BE2C (cell line): ENCODE measurements at regions not wholly inside any gene's neighbourhood (a gene's known extent, or its start where the extent isn't known, plus 50 kb on each side); places are given as distances from the start of the nearest gene placed in this dataset.
A peak's percentile ranks its signal among the peaks of the same experiment; 100 is the strongest.
"Not testable (repeated sequence)": the region's sequence is repeated elsewhere in the genome, so short reads cannot be mapped to it uniquely, and the experiment has no call there.

Source experiments
- DNase-seq: peaks from one replicate; pipeline ENCODE4 v3.0.0-alpha.2; 2020
- H3K27me3 ChIP-seq: fragments of 250-450 bp; sonication (Bioruptor Pico); 2 replicates; pipeline ENCODE4 v1.5.1; 2020; ENCODE audit warnings: mild to moderate bottlenecking
- H3K36me3 ChIP-seq: fragments of 250-450 bp; sonication (Bioruptor Pico); 2 replicates; pipeline ENCODE4 v1.5.1; 2020; ENCODE audit warnings: mild to moderate bottlenecking
- H3K4me1 ChIP-seq: fragments of 250-450 bp; sonication (Bioruptor Pico); 2 replicates; pipeline ENCODE4 v1.5.1; 2020
- H3K4me3 ChIP-seq: 2 replicates; pipeline ENCODE4 v1.5.1; 2011; ENCODE audit warnings: low read depth, low read length
- H3K9me3 ChIP-seq: fragments of 250-450 bp; sonication (Bioruptor Pico); 2 replicates; pipeline ENCODE4 v1.5.1; 2020
- TF ChIP-seq, protein P1 (sequence below): IDR thresholded peaks from 2 replicates; pipeline ENCODE4 v1.5.1; 2012; ENCODE audit warnings: mild to moderate bottlenecking, low read depth, low read length

DNA sequence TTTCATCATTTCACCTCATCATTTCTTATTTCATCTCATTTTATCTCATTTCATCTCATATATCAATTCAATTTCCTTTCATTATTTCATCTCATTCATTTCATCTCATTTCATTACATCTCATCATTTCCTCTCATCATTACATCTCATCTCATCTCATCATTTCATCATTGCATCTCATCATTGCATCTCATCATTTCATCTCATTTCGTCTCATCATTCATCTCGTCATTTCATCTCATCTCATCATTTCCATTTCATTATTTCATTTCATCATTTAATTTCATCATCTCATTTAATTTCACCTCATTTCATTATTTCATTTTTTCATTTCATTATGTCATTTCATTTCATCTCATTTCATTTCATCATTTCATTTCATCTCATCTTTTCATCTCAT, 168.5 kb upstream of the FAM72C start:
- not testable (repeated sequence) for H3K27me3 ChIP-seq, DNase-seq, H3K36me3 ChIP-seq, H3K4me1 ChIP-seq, H3K4me3 ChIP-seq, H3K9me3 ChIP-seq

DNA sequence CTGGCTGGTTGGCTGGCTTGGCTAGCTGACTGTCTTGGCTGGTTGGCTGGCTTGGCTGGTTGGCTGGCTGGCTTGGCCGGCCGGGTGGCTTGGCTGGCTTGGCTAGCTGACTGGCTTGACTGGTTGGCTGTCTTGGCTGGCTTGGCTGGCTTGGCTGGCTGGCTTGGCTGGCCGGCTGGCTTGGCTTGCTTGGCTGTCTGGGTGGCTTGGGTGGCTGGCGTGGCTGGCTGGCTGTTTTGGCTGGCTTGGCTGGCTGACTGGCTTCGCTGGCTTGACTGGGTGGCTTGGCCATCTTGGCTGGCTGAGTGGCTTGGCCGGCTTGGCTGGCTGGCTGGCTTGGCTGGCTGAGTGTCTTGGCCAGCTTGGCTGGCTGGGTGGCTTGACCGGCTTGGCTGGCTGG, 133.2 kb upstream of the FAM72C start:
- H3K9me3 ChIP-seq, H3K4me3 ChIP-seq, H3K4me1 ChIP-seq, DNase-seq, H3K36me3 ChIP-seq, H3K27me3 ChIP-seq: not testable (repeated sequence)

DNA sequence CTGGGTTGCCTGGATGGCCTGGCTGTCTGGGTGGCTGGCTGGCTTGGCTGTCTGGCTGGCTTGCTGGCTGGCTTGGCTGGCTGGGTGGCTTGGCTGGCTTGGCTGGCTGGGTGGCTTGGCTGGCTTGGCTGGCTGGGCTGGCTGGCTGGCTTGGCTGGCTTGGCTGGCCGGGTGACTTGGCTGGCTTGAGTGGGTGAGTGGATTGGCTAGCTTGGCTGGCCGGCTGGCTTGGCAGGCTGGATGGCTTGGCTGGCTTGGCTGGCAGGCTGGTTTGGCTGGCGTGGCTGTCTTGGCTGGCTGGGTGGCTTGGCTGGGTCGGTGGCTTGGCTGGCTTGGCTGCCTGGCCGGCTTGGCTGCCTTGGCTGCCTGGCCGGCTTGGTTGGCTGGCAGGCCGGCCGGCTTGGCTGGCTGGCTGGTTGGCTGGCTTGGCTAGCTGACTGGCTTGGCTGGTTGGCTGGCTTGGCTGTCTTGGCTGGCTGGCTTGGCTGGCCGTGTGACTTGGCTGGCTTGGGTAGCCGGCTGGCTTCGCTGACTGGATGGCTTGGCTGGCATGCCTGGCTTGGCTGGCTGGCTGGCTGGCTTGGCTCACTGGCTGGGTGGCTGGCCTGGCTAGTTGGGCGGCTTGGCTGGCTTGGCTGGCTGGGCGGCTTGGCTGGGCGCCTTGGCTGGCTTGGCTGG, 132.4 kb upstream of the FAM72C start:
- not testable (repeated sequence) for H3K4me1 ChIP-seq, H3K36me3 ChIP-seq, H3K27me3 ChIP-seq, H3K9me3 ChIP-seq, H3K4me3 ChIP-seq
- peak; percentile 68 for DNase-seq

DNA sequence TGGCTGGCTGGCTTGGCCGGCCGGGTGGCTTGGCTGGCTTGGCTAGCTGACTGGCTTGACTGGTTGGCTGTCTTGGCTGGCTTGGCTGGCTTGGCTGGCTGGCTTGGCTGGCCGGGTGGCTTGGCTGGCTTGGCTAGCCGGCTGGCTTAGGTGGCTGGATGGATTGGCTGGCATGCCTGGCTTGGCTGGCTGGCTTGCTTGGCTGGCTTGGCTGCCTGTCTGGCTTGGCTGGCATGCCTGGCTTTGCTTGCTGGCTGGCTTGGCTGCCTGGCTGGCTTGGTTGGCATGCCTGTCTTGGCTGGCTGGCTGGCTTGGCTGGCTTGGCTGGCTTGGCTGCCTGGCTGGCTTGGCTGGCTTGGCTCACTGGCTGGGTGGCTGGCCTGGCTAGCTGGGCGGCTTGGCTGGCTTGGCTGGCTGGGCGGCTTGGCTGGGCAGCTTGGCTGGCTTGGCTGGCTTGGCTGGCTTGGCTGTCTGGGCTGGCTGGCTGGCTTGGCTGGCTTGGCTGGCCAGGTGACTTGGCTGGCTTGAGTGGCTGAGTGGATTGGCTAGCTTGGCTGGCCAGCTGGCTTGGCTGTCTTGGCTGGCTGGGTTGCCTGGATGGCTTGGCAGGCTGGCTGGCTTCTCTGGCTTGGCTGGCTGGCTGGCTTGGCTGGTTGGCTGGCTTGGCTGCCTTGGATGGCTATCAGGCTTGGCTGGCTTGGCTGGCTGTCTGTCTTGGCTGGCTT, 131.5 kb upstream of the FAM72C start:
- H3K9me3 ChIP-seq, H3K27me3 ChIP-seq, H3K4me1 ChIP-seq, H3K4me3 ChIP-seq, H3K36me3 ChIP-seq: not testable (repeated sequence)
- peak; percentile 66 for DNase-seq

DNA sequence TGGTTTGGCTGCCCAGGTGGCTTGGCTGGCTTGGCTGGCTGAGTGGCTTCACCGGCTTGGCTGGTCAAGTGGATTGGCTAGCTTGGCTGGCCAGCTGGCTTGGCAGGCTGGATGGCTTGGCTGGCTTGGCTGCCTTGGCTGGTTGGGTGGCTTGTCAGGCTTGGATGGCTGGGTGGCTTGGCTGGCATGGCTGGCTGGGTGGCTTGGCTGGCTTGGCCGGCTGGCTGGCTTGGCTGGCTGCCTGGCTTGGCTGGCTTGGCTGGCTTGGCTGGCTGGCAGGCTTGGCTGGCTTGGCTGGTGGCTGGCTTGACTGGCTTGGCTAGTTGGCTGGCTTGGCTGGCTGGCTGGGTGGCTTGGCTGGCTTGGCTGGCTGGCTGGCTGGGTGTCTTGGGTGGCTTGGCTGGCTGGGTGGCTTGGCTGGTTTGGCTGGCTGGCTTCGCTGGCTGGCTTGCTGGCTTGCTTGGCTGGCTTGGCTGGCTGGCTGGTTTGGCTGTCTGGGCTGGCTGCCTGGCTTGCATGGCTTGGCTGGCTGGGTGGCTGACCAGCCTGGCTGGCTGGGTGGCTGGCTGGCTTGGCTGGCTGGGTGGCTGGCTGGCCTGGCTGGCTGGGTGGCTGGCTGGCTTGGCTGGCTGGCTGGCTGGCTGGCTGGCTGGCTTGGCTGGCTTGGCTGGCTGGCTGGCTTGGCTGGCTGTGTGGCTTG, 130.4 kb upstream of the FAM72C start:
- not testable (repeated sequence) for H3K27me3 ChIP-seq, H3K4me3 ChIP-seq, H3K4me1 ChIP-seq, H3K36me3 ChIP-seq, H3K9me3 ChIP-seq
- peak; percentile 28 for DNase-seq

DNA sequence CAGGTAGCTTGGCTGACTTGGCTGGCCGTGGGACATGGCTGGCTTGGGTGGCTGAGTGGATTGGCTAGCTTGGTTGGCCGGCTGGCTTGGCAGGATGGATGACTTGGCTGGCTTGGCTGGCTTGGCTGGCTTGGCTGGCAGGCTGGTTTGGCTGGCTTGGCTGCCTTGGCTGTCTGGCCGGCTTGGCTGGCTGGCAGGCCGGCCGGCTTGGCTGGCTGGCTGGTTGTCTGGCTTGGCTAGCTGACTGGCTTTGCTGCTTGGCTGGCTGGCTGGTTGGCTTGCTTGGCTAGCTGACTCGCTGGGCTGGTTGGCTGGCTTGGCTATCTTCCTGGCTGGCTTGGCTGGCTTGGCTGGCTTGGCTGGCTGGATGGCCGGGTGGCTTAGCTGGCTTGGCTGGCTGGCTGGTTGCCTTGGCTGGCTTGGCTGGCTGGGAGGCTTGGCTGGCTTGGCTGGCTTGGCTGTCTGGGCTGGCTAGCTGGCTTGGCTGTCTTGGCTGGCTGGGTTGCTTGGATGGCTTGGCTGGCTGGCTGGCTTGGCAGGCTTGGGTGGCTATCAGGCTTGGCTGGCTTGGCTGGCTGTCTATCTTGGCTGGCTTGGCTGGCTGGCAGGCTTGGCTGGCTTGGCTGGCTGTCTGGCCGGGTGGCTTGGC, 129.7 kb upstream of the FAM72C start:
- peak; percentile 30 for DNase-seq
- H3K27me3 ChIP-seq = no peaks in the 10 kb centered on the region
- TF ChIP-seq, protein P1, sequence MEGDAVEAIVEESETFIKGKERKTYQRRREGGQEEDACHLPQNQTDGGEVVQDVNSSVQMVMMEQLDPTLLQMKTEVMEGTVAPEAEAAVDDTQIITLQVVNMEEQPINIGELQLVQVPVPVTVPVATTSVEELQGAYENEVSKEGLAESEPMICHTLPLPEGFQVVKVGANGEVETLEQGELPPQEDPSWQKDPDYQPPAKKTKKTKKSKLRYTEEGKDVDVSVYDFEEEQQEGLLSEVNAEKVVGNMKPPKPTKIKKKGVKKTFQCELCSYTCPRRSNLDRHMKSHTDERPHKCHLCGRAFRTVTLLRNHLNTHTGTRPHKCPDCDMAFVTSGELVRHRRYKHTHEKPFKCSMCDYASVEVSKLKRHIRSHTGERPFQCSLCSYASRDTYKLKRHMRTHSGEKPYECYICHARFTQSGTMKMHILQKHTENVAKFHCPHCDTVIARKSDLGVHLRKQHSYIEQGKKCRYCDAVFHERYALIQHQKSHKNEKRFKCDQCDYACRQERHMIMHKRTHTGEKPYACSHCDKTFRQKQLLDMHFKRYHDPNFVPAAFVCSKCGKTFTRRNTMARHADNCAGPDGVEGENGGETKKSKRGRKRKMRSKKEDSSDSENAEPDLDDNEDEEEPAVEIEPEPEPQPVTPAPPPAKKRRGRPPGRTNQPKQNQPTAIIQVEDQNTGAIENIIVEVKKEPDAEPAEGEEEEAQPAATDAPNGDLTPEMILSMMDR = no peak
- H3K36me3 ChIP-seq = no peaks in the 10 kb centered on the region
- no peak overlapping the region for H3K4me3 ChIP-seq
- H3K9me3 ChIP-seq = peaks cover 5% of the 10 kb centered on the region
- no peaks in the 10 kb centered on the region for H3K4me1 ChIP-seq

DNA sequence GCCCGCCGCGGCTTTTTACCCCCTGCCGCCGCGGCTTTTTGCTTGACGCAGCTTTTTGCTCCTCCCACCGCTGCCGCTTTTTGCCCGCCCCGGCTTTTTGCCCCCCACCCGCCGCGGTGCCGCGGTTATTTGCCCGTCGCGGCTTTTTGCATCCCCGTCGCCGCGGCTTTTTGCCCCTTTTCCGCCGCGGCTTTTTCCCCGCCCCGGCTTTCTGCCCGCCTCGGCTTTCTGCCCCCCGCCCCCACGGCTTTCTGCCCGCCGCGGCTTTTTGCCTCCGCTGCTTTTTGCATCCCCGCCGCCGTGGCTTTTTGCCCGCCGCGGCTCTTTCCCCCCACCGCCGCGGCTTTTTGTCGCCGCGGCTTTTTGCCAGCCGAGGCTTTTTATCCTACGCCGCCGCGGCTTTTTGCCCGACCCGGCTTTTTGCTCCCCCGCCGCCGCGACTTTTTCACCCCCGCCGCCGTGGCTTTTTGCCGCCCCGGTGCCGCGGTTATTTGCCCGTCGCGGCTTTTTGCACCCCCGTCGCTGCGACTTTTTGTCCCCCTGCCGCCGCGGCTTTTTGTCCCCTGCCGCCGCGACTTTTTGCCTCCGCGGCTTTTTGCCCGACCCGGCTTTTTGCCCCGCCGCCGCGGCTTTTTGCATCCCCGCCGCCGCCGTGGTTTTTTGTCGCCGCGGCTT, 105.5 kb upstream of the FAM72C start:
- H3K4me1 ChIP-seq, H3K9me3 ChIP-seq, H3K36me3 ChIP-seq, H3K27me3 ChIP-seq: not testable (repeated sequence)
- H3K4me3 ChIP-seq = peak overlapping the region; percentile 49
- DNase-seq = peak; percentile 74

DNA sequence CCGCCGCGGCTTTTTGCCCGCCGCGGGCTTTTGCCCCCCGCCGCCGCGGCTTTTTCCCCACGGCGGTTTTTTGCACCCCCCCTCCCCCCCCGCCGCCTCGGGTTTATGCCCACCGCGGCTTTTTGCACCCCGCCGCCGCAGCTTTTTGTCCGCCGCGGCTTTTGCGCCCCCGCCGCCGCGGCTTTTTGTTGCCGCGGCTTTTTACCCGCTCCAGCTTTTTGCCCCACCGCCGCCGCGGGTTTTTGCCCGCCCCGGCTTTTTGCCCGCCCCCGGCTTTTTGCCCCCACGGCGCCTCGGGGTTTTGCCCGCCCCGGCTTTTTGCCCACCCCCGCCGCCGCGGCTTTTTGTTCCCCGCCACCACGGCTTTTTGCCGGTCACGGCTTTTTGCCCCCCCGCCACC, 104.9 kb upstream of the FAM72C start:
- not testable (repeated sequence) for H3K4me3 ChIP-seq, H3K9me3 ChIP-seq, H3K27me3 ChIP-seq, H3K4me1 ChIP-seq, H3K36me3 ChIP-seq
- DNase-seq = peak; percentile 13

DNA sequence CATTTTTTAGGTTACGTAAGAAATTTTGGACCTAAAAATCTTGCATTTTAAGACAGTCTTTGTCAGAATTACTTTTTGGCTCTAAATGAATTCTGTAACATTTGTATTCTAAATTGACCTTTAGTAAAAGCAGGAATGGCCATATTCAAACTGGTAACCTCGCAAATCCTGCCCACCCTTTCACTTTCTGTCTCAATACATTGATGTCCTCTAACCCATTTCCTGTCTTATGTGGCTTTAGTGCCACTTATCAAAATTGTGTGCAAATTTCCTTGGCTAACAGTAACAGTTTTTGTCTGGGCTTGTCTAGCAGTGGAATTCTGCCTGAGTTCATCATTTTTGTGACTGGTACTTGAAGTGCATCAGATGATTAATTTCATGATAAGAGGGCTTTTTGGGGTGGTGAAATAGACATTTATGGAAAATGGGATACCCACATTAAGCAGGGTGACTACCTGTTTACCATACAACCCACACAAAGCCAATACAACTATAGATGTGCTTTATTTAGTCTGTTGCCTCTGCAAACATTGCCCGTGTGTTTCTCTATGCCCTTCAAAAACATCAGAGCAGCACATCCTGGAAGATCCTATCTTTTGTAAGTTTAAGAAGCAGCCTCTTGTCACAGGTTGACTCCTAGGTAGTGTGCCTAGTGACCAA, 98.7 kb upstream of the FAM72C start:
- H3K9me3 ChIP-seq, H3K4me1 ChIP-seq, H3K4me3 ChIP-seq, DNase-seq, H3K27me3 ChIP-seq, H3K36me3 ChIP-seq: not testable (repeated sequence)

DNA sequence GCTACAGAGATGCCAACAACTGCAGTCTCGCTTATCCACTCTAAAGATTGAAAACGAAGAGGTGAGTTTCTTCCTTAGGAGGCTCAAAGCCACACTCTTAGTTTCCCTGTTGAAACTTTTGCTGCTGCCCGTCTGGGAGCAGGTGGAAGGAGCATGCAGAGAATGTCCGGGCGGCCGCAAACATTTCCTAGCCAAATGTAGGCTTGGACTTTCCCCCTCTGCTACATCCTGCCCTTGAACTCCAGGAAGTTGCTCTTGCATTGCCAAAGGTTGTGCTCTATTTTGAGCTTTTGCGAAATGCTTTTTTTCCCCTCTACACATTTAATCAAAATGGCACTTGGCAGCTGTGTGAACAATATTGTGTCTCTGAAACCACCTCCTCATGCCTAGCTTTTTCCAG, 95.3 kb upstream of the FAM72C start:
- not testable (repeated sequence) for H3K9me3 ChIP-seq, H3K36me3 ChIP-seq, H3K4me1 ChIP-seq, H3K27me3 ChIP-seq, H3K4me3 ChIP-seq, DNase-seq

DNA sequence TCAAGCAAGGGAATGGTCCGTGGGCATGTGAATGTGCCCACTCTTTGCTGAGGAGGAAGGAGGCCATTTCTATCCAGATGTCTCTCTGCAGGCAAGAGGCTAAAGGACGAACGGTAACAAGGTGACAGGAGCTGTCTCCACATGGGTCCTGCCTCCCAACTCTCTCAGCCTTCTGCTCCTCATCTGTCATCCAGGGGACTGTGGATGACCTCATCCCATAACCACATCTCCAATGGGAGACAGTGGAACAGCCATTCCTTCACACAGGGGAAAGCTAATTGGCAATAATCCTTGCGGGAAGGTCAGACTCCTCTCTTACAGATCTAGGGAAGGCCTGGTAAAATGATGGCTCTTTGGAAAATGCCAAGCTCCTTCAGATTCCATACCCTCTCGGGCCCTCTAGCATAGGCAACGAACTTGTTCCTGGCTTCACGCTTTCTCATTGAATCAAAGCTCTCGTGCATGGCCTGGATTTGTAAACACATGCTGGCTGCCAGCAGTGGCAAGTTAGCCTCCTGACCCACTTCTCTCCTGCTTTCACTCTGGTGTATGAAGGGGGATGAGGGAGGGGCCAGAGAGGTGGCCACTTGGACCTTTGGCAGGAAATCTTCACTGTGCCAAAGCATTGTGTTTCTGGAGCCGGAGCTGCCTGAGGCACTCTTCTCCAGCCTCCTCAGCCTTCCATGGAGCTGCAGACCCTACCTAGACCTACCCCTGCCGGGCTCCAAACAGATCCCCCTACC, 94.5 kb upstream of the FAM72C start:
- not testable (repeated sequence) for H3K36me3 ChIP-seq, H3K4me1 ChIP-seq, H3K4me3 ChIP-seq, DNase-seq, H3K9me3 ChIP-seq, H3K27me3 ChIP-seq

DNA sequence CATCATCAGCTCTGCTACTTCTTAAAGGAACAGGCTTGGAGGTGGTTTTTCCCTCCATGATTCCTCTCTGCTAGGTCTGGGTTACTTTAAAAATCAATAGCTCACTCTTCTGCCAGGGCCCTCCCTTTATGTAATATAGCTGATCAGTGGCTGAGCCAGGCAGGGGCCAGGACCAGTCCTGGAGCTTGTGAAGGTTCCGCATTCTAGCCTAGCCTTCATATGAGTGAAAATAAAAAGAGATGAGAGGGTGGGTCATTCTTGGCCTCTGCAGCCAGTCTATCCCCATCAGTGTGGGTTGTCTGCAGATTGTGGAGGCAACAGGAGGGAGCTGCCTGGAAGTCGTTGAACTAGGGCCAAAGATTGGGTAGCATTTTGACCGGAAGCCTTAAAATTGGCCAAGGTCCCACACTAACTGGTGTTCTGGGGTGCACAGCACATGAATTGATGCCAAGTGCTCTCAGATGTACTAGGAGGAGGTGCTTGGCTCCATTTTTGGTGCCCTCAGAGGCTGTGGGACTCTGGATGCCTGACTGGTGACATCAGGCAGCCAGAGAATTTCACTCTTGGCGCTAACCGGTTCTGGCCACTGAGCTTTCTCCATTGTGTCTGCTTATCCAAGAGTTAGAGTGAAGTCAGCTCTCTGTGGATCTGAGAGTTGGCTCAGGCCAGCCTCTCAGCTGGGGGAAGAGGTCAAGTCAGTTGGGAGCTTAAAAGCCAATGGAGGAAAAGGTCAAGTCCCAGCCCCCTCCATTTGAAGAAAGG, 93.7 kb upstream of the FAM72C start:
- not testable (repeated sequence) for DNase-seq, H3K4me3 ChIP-seq, H3K27me3 ChIP-seq

DNA sequence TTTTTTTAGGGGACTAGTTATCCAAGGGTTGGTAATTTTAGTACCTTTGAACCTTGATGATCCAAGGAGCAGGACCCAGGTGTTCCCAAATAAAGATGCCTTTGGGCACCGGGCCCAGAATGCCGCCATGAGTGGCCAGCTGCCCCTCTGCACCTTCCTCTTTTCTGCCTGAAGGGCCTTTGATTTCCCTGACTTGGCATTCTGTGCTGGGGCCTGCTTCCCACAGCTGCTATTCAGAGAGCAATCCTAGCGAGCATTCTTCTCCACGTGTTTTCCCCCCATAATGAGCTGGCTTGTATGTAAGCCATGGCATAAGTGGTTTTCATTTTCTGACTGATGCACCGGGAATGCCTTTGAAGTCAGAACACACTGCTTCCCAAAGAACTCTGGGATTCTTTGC, 77.6 kb upstream of the FAM72C start:
- H3K27me3 ChIP-seq, H3K9me3 ChIP-seq, H3K4me3 ChIP-seq, DNase-seq, H3K36me3 ChIP-seq, H3K4me1 ChIP-seq: not testable (repeated sequence)

More for the DNA sequence above, 93.7 kb upstream of the FAM72C start:
- not testable (repeated sequence) for H3K4me1 ChIP-seq, H3K9me3 ChIP-seq, H3K36me3 ChIP-seq
